ENCODE measurements at regions not wholly inside any gene's neighbourhood (a gene's known extent, or its start where the extent isn't known, plus 50 kb on each side); places are given as distances from the start of the nearest gene placed in this dataset.

DNA sequence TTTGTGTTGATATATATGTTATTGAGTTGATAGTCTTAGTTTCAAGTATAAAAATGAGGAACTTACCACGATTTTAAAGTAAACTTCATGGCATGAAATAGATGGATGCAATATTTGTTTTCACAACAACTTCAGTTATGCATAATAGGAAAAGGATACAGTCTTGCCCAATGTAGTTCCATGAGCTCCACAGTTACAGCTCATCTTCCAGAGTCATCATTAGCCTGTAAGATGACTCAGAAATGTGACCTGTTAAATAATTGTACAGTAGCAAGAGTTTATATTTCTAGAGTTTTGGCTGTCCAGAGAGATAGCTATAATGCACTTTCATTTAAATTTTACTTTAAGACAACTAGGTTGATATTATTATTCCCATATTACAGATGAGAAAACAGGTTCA, 80.9 kb upstream of the ARHGAP28 start:
- TF ChIP-seq, protein P1, sequence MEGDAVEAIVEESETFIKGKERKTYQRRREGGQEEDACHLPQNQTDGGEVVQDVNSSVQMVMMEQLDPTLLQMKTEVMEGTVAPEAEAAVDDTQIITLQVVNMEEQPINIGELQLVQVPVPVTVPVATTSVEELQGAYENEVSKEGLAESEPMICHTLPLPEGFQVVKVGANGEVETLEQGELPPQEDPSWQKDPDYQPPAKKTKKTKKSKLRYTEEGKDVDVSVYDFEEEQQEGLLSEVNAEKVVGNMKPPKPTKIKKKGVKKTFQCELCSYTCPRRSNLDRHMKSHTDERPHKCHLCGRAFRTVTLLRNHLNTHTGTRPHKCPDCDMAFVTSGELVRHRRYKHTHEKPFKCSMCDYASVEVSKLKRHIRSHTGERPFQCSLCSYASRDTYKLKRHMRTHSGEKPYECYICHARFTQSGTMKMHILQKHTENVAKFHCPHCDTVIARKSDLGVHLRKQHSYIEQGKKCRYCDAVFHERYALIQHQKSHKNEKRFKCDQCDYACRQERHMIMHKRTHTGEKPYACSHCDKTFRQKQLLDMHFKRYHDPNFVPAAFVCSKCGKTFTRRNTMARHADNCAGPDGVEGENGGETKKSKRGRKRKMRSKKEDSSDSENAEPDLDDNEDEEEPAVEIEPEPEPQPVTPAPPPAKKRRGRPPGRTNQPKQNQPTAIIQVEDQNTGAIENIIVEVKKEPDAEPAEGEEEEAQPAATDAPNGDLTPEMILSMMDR (conservative IDR thresholded peaks at IDR 0.05; ENCODE audit: low read length) = no peak
- TF ChIP-seq EZH2phosphoT487 (IDR thresholded peaks at IDR 0.05; ENCODE audit: borderline replicate concordance) = no peak

All from Loucy (cell line).